GM12891 (cell line): ENCODE measurements at regions not wholly inside any gene's neighbourhood (a gene's known extent, or its start where the extent isn't known, plus 50 kb on each side); places are given as distances from the start of the nearest gene placed in this dataset.

Experiments used
- DNase-seq: peaks from one replicate; pipeline ENCODE4 v3.0.0; 2011; ENCODE audit warnings: low spot score; ENCODE audit not compliant: insufficient read length
- FAIRE-seq: peaks from 2 replicates; lab custom pipeline; 2011; peaks lifted over from hg19 to GRCh38; lab: Jason Lieb, UNC
- PAX5 ChIP-seq: IDR thresholded peaks from 2 replicates; pipeline ENCODE4 v1.6.1; 2011; ENCODE audit warnings: low read length, moderate library complexity, mild to moderate bottlenecking; ENCODE audit not compliant: insufficient read depth, severe bottlenecking
- POLR2A ChIP-seq: IDR thresholded peaks from 2 replicates; pipeline ENCODE4 v1.6.1; 2011; ENCODE audit warnings: low read depth, low read length, control low read depth
- POLR2AphosphoS5 ChIP-seq: IDR thresholded peaks from 2 replicates; pipeline ENCODE4 v1.6.1; 2011; ENCODE audit warnings: low read depth, low read length, control low read depth
- POU2F2 ChIP-seq: IDR thresholded peaks from 2 replicates; pipeline ENCODE4 v1.6.1; 2011; ENCODE audit warnings: low read depth, mild to moderate bottlenecking, control low read depth, low read length, moderate library complexity
- SPI1 ChIP-seq: IDR thresholded peaks from 2 replicates; pipeline ENCODE4 v1.6.1; 2011; ENCODE audit warnings: low read depth, low read length, control low read depth
- TAF1 ChIP-seq: IDR thresholded peaks from 2 replicates; pipeline ENCODE4 v1.6.1; 2011; ENCODE audit warnings: low read depth, low read length, control low read depth

DNA sequence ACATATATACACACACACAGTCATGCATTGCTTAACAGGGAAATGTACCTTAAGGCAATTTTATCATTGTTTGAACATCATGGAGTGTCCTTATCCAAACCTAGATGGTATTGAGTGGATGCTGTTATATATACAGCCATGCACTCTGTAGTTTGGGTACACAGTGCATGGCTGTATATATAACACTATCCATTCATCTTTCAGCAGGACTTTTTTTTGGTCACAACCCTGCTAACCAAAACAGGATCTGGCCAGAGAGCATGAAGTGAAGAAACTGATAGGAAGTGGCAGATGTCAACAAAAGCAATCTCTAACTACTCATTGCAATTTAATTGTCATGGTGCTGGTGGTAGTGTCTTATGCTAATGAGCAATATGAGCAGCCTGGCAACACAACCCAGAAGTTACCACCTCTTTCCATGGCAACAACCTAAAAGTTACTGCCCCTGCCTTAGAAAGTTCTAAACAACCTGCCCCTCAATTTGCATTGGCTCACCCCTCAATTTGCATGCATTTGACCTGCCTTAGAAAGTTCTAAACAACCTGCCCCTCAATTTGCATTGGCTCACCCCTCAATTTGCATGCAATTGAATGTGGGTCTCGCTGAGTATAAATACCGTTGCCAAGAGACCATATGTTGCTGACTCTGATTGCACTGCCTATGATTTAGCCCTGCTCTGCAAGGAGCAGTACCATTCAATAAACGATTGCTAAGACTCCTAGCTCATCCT, 434.9 kb downstream of the DSEL start:
- TF ChIP-seq TAF1 (no peak), SPI1 (no peak), POLR2AphosphoS5 (no peak)
- FAIRE-seq (no peak), DNase-seq (no peak)

DNA sequence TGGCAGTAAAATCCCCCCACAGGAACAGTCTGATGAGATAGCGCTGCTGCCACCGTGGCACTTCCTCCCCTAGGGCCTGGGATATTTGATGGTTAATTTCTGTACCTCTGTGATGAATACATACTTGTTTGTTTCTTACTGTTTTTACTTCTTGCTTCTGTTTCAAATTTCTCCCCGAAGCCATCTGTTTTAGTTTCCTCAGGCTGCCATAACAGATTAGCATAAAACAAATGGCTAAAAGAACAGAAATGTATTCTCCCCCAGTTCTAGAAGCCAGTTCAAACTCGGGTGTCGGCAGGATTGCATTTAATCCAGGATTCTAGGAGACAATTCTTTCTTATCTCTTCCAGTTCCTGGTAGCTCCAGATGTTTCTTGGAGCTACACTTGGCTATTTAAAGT, 435.9 kb downstream of the DSEL start:
- no peak for DNase-seq
- TF ChIP-seq POLR2AphosphoS5 (no peak), SPI1 (no peak)
- FAIRE-seq: no peak

GRCh38 chr18:67074309-67074708, 442.2 kb downstream of the DSEL start:
- TF ChIP-seq POLR2AphosphoS5 (no peak), POLR2A (no peak), SPI1 (no peak), PAX5 (no peak)
- FAIRE-seq (no peak), DNase-seq (no peak)

DNA sequence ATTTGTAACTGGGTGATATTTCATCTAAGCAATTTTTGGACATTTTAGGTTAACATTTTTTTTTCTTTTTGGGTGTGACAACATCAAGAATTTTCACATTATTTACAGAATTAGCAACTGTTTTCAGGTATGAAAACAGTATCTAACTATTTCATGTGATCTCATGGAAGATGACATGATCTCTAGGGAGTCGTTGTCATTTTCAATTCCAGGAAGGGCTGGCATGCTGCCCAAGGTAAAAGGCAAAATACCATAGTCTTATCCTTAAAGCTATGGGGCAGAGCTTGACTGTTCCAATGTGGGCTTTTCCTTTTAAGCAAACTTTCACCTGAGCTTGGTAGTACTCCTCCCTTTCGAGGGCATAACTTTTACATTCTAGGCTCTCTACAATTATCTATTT, 443.7 kb downstream of the DSEL start:
- DNase-seq: no peak
- TF ChIP-seq POLR2A (no peak), POU2F2 (no peak), SPI1 (no peak), PAX5 (no peak), POLR2AphosphoS5 (no peak), TAF1 (no peak)
- FAIRE-seq: no peak

- FAIRE-seq (no peak), DNase-seq (no peak)
- TF ChIP-seq PAX5 (no peak), POLR2AphosphoS5 (no peak), POU2F2 (no peak), TAF1 (no peak), SPI1 (no peak), POLR2A (no peak)
Measured at GRCh38 chr18:67068608-67069007, 447.9 kb downstream of the DSEL start.

DNA sequence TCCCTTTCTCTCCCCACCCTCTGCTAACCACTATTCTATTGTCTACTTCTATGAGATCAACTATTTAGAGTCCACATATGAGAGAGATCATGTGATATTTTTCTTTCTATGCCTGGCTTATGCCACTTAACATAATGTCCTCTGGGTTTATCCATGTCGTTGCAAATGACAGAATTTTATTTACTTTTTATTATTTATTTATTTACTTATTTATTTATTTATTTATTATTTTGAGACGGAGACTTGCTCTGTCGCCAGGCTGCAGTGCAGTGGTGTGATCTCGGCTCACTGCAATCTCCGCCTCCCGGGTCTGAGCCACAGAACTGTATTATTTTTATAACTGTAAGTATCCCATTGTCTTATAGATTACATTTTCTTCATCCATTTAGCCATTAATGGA, 443.4 kb upstream of the CDH19 start:
- DNase-seq (no peak), FAIRE-seq (no peak)
- no peak for TF ChIP-seq SPI1
- no peak for TF ChIP-seq PAX5
- TF ChIP-seq POLR2A: no peak
- no peak for TF ChIP-seq POU2F2
- TF ChIP-seq POLR2AphosphoS5: no peak

GRCh38 chr18:67043276-67043675, 439.4 kb upstream of the CDH19 start:
- DNase-seq (no peak), FAIRE-seq (no peak)
- TF ChIP-seq POLR2A: no peak
- no peak for TF ChIP-seq TAF1
- TF ChIP-seq POLR2AphosphoS5: no peak
- no peak for TF ChIP-seq POU2F2
- TF ChIP-seq PAX5: no peak
- TF ChIP-seq SPI1: no peak

- TF ChIP-seq POLR2AphosphoS5: no peak
- TF ChIP-seq POU2F2: no peak
- TF ChIP-seq PAX5: no peak
- no peak for TF ChIP-seq TAF1
- no peak for TF ChIP-seq SPI1
- no peak for TF ChIP-seq POLR2A
- no peak for FAIRE-seq
- no peak for DNase-seq
Measured at GRCh38 chr18:67041334-67041733, 437.4 kb upstream of the CDH19 start.

DNA sequence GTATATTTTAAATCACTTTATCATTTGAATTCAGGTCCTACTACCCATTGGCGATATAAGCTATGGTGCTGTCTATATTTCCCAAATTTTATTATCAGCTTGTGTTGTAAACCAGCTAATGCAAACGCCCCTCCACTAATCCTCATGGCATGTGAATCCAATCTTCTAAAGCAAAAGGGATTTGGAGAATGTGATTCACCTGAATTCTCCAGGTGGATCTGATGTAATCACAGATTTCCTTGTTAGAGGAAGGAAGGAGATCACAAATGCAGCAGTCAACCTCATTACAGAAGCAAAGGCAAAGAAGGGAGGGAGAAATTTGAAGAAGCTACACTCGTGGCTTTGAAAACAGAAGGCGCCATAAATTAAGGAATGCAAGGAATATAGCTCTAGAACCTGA, 431.1 kb upstream of the CDH19 start:
- DNase-seq: no peak
- TF ChIP-seq POLR2AphosphoS5 (no peak), POU2F2 (no peak), POLR2A (no peak), PAX5 (no peak), SPI1 (no peak), TAF1 (no peak)
- FAIRE-seq: no peak

GRCh38 chr18:67023059-67023458, 419.2 kb upstream of the CDH19 start:
- DNase-seq (no peak), FAIRE-seq (no peak)
- TF ChIP-seq POU2F2 (no peak), POLR2A (no peak), TAF1 (no peak), POLR2AphosphoS5 (no peak), SPI1 (no peak), PAX5 (no peak)

DNA sequence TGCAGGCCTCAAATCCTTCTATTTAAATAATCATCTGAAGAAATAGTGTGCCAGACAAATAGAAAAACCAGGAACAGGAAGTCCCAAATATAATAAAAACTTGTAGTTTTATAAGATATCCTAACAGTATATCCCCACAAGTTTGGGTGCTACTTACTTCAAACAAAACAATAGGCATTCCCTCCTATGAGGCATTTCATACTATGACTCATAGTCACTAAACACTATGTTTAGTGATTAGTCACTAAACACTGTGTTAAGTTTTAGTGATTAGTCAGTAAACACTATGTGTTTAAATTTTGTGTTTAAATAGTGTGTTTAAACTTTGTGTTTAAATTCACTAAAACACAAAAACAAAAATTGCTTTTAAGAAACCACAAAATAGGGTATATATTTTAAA, 407.0 kb upstream of the CDH19 start:
- TF ChIP-seq POU2F2 (no peak), PAX5 (no peak), POLR2AphosphoS5 (no peak), SPI1 (no peak), TAF1 (no peak), POLR2A (no peak)
- FAIRE-seq (no peak), DNase-seq (no peak)
